ENCODE measurements at regions not wholly inside any gene's neighbourhood (a gene's known extent, or its start where the extent isn't known, plus 50 kb on each side); places are given as distances from the start of the nearest gene placed in this dataset.

DNA sequence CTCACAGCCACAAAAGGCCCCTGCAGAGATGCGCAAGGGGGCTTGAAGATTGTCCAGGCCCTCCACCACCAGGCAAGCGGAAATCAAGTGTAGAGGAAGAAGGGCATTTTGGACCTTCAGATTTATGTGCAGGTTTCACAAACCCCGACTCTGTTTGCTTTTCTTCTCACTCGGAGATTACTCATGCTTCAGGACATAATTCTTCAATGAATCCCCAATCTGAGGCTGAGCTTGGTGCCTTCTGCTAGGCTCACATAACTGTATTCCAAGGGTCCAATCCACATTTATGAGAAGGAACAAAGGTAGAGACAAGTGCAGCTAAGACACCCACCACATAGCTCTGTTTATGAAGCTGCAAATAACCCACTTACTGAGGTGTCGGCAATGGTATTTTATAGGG lies 50.6 kb upstream of the NMNAT3 start:
- ChIA-PET CTCF (no interaction called here), POLR2A (no interaction called here)
- H3K4me1 ChIP-seq (ENCODE audit: control insufficient read depth, insufficient read depth, low read length) = no peaks in the 10 kb centered on the region
- TF ChIP-seq, protein P1, sequence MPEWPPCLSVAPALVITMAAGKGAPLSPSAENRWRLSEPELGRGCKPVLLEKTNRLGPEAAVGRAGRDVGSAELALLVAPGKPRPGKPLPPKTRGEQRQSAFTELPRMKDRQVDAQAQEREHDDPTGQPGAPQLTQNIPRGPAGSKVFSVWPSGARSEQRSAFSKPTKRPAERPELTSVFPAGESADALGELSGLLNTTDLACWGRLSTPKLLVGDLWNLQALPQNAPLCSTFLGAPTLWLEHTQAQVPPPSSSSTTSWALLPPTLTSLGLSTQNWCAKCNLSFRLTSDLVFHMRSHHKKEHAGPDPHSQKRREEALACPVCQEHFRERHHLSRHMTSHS (tag by site-specific recombination; IDR thresholded peaks at IDR 0.05) = no peak
- TF ChIP-seq KLF9 (tag by site-specific recombination; IDR thresholded peaks at IDR 0.05; ENCODE audit: low read depth) = no peak
- TF ChIP-seq ZNF670 (tag by site-specific recombination; IDR thresholded peaks at IDR 0.05; ENCODE audit: low read depth) = no peak
- TF ChIP-seq, protein P2, sequence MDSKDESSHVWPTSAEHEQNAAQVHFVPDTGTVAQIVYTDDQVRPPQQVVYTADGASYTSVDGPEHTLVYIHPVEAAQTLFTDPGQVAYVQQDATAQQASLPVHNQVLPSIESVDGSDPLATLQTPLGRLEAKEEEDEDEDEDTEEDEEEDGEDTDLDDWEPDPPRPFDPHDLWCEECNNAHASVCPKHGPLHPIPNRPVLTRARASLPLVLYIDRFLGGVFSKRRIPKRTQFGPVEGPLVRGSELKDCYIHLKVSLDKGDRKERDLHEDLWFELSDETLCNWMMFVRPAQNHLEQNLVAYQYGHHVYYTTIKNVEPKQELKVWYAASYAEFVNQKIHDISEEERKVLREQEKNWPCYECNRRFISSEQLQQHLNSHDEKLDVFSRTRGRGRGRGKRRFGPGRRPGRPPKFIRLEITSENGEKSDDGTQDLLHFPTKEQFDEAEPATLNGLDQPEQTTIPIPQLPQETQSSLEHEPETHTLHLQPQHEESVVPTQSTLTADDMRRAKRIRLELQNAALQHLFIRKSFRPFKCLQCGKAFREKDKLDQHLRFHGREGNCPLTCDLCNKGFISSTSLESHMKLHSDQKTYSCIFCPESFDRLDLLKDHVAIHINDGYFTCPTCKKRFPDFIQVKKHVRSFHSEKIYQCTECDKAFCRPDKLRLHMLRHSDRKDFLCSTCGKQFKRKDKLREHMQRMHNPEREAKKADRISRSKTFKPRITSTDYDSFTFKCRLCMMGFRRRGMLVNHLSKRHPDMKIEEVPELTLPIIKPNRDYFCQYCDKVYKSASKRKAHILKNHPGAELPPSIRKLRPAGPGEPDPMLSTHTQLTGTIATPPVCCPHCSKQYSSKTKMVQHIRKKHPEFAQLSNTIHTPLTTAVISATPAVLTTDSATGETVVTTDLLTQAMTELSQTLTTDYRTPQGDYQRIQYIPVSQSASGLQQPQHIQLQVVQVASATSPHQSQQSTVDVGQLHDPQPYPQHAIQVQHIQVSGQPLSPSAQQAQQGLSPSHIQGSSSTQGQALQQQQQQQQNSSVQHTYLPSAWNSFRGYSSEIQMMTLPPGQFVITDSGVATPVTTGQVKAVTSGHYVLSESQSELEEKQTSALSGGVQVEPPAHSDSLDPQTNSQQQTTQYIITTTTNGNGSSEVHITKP (tag by site-specific recombination; IDR thresholded peaks at IDR 0.05) = no peak
- no peak for TF ChIP-seq ZNF600 (tag by site-specific recombination; IDR thresholded peaks at IDR 0.05)
- TF ChIP-seq ZNF529 (tag by site-specific recombination; IDR thresholded peaks at IDR 0.05; ENCODE audit: insufficient replicate concordance) = no peak
- no peak for TF ChIP-seq ZNF350 (tag by site-specific recombination; IDR thresholded peaks at IDR 0.05)
- no peak for TF ChIP-seq ZNF561 (tag by site-specific recombination; IDR thresholded peaks at IDR 0.05; ENCODE audit: borderline replicate concordance)
- no peak for TF ChIP-seq SP7 (tag by site-specific recombination; IDR thresholded peaks at IDR 0.05)
- no peak for TF ChIP-seq ZBTB1 (tag by site-specific recombination; IDR thresholded peaks at IDR 0.05)
- TF ChIP-seq ZBTB20 (tag by site-specific recombination; IDR thresholded peaks at IDR 0.05) = no peak
- no peak for TF ChIP-seq ZNF626 (tag by site-specific recombination; IDR thresholded peaks at IDR 0.05)
- TF ChIP-seq, protein P3, sequence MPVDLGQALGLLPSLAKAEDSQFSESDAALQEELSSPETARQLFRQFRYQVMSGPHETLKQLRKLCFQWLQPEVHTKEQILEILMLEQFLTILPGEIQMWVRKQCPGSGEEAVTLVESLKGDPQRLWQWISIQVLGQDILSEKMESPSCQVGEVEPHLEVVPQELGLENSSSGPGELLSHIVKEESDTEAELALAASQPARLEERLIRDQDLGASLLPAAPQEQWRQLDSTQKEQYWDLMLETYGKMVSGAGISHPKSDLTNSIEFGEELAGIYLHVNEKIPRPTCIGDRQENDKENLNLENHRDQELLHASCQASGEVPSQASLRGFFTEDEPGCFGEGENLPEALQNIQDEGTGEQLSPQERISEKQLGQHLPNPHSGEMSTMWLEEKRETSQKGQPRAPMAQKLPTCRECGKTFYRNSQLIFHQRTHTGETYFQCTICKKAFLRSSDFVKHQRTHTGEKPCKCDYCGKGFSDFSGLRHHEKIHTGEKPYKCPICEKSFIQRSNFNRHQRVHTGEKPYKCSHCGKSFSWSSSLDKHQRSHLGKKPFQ (tag by site-specific recombination; IDR thresholded peaks at IDR 0.05) = no peak
- TF ChIP-seq HOXD13 (CRISPR knock-in tag; IDR thresholded peaks at IDR 0.05; ENCODE audit: borderline replicate concordance) = no peak
- no peak for TF ChIP-seq ZNF791 (tag by site-specific recombination; IDR thresholded peaks at IDR 0.05)
- TF ChIP-seq ZNF433 (tag by site-specific recombination; IDR thresholded peaks at IDR 0.05; ENCODE audit: low read depth) = no peak
- TF ChIP-seq, protein P4, sequence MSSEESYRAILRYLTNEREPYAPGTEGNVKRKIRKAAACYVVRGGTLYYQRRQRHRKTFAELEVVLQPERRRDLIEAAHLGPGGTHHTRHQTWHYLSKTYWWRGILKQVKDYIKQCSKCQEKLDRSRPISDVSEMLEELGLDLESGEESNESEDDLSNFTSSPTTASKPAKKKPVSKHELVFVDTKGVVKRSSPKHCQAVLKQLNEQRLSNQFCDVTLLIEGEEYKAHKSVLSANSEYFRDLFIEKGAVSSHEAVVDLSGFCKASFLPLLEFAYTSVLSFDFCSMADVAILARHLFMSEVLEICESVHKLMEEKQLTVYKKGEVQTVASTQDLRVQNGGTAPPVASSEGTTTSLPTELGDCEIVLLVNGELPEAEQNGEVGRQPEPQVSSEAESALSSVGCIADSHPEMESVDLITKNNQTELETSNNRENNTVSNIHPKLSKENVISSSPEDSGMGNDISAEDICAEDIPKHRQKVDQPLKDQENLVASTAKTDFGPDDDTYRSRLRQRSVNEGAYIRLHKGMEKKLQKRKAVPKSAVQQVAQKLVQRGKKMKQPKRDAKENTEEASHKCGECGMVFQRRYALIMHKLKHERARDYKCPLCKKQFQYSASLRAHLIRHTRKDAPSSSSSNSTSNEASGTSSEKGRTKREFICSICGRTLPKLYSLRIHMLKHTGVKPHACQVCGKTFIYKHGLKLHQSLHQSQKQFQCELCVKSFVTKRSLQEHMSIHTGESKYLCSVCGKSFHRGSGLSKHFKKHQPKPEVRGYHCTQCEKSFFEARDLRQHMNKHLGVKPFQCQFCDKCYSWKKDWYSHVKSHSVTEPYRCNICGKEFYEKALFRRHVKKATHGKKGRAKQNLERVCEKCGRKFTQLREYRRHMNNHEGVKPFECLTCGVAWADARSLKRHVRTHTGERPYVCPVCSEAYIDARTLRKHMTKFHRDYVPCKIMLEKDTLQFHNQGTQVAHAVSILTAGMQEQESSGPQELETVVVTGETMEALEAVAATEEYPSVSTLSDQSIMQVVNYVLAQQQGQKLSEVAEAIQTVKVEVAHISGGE (tag by site-specific recombination; conservative IDR thresholded peaks at IDR 0.05; ENCODE audit: low read depth) = no peak
- no peak for TF ChIP-seq ZNF2 (tag by site-specific recombination; IDR thresholded peaks at IDR 0.05)
- TF ChIP-seq ZNF121 (tag by site-specific recombination; IDR thresholded peaks at IDR 0.05) = no peak
- TF ChIP-seq KLF1 (tag by site-specific recombination; IDR thresholded peaks at IDR 0.05) = no peak
- H3K27ac ChIP-seq (ENCODE audit: extremely low read depth, low read depth, low read length) = no peak overlapping the region
- no peaks in the 10 kb centered on the region for H3K36me3 ChIP-seq (ENCODE audit: control insufficient read depth in 2 of 2, insufficient read depth in 1 of 2, low read length in 2 of 2)
- no peaks in the 10 kb centered on the region for H3K9me3 ChIP-seq (ENCODE audit: control insufficient read depth, insufficient read depth, low read depth, low read length)
- H3K4me3 ChIP-seq (ENCODE audit: low read depth, low read length) = no peak overlapping the region

All from HEK293 (cell line).